GM12878 (cell line): ENCODE measurements at regions not wholly inside any gene's neighbourhood (a gene's known extent, or its start where the extent isn't known, plus 50 kb on each side); places are given as distances from the start of the nearest gene placed in this dataset.

ENCODE experiments used
- CBFB ChIP-seq: IDR thresholded peaks from 2 replicates; pipeline ENCODE4 v1.6.1; 2016; ENCODE audit warnings: antibody characterized with exemption, low read depth
- CBX3 ChIP-seq: fragments of 200-600 bp; sonication (generic); IDR thresholded peaks from 2 replicates; pipeline ENCODE4 v1.6.1; 2016; ENCODE audit warnings: low read depth, borderline replicate concordance
- CBX5 ChIP-seq: sonication (generic); IDR thresholded peaks from 2 replicates; pipeline ENCODE4 v1.6.1; 2016; ENCODE audit warnings: low read depth, moderate library complexity, mild to moderate bottlenecking, inconsistent platforms
- CHD1 ChIP-seq: IDR thresholded peaks from 2 replicates; pipeline ENCODE4 v1.6.1; 2012; ENCODE audit warnings: low read depth, low read length, improper control_type of control experiment
- CHD2 ChIP-seq: IDR thresholded peaks from 2 replicates; pipeline ENCODE4 v1.6.1; 2011; ENCODE audit warnings: low read depth, low read length, improper control_type of control experiment, borderline replicate concordance
- EP300 ChIP-seq, 2 experiments: fragments of 150-350 bp in 1 of 2; IDR thresholded peaks; 2 replicates each; pipeline ENCODE4 v1.6.1; 2011 to 2012; ENCODE audit warnings: low read depth in 2 of 2, low read length in 2 of 2, borderline replicate concordance in 1 of 2, improper control_type of control experiment in 1 of 2, inconsistent platforms in 1 of 2; ENCODE audit not compliant: control insufficient read depth in 1 of 2
- GATAD2B ChIP-seq: fragments of 450-650 bp; conservative IDR thresholded peaks from 2 replicates; pipeline ENCODE4 v1.6.1; 2017; ENCODE audit warnings: low read depth, mild to moderate bottlenecking, moderate library complexity
- IKZF2 ChIP-seq, 2 experiments: fragments of 450-650 bp; IDR thresholded peaks; 2 replicates each; pipeline ENCODE4 v1.6.1; 2017; ENCODE audit warnings: mild to moderate bottlenecking in 2 of 2, moderate library complexity in 2 of 2
- MEF2A ChIP-seq: IDR thresholded peaks from 2 replicates; pipeline ENCODE4 v1.6.1; 2011; ENCODE audit warnings: low read depth, mild to moderate bottlenecking, low read length, moderate library complexity; ENCODE audit not compliant: insufficient read depth
- NFXL1 ChIP-seq: fragments of 450-650 bp; IDR thresholded peaks from 2 replicates; pipeline ENCODE4 v1.6.1; 2017; ENCODE audit warnings: antibody characterized with exemption, mild to moderate bottlenecking, borderline replicate concordance
- NR2F1 ChIP-seq: fragments of 450-650 bp; conservative IDR thresholded peaks from 2 replicates; pipeline ENCODE4 v1.6.1; 2017; ENCODE audit warnings: mild to moderate bottlenecking
- STAT3 ChIP-seq: IDR thresholded peaks from 2 replicates; pipeline ENCODE4 v1.6.1; 2011; ENCODE audit warnings: low read depth, low read length, improper control_type of control experiment
- SUPT20H ChIP-seq: IDR thresholded peaks from 2 replicates; pipeline ENCODE4 v1.6.1; 2011; ENCODE audit warnings: low read depth, mild to moderate bottlenecking, low read length, moderate library complexity, borderline replicate concordance; ENCODE audit not compliant: control insufficient read depth
- SUZ12 ChIP-seq: fragments of 200-600 bp; sonication (generic); IDR thresholded peaks from one replicate; pipeline ENCODE4 v1.6.1; 2018; ENCODE audit warnings: antibody characterized with exemption, mild to moderate bottlenecking; ENCODE audit not compliant: unreplicated experiment
- TCF3 ChIP-seq: IDR thresholded peaks from 2 replicates; pipeline ENCODE4 v1.6.1; 2012; ENCODE audit warnings: low read depth, mild to moderate bottlenecking, low read length, borderline replicate concordance; ENCODE audit not compliant: insufficient read depth
- WRNIP1 ChIP-seq: IDR thresholded peaks from 2 replicates; pipeline ENCODE4 v1.6.1; 2011; ENCODE audit warnings: low read depth, low read length, improper control_type of control experiment, borderline replicate concordance
- ZNF24 ChIP-seq: fragments of 450-650 bp; IDR thresholded peaks from 2 replicates; pipeline ENCODE4 v1.6.1; 2017; ENCODE audit warnings: antibody characterized with exemption, mild to moderate bottlenecking
- ZNF384 ChIP-seq: IDR thresholded peaks from 2 replicates; pipeline ENCODE4 v1.6.1; 2012; ENCODE audit warnings: low read depth, mild to moderate bottlenecking, low read length, improper control_type of control experiment, borderline replicate concordance
- ZSCAN29 ChIP-seq: fragments of 450-650 bp; IDR thresholded peaks from 2 replicates; pipeline ENCODE4 v1.6.1; 2017; ENCODE audit warnings: mild to moderate bottlenecking, moderate library complexity
- TF ChIP-seq, protein P1 (sequence below): IDR thresholded peaks from 2 replicates; pipeline ENCODE4 v1.6.1; 2011; ENCODE audit warnings: mild to moderate bottlenecking, low read depth, low read length, moderate library complexity; ENCODE audit not compliant: insufficient replicate concordance
- TF ChIP-seq, protein P2 (sequence below): fragments of 450-650 bp; IDR thresholded peaks from 2 replicates; pipeline ENCODE4 v1.6.1; 2018; ENCODE audit warnings: borderline replicate concordance, mild to moderate bottlenecking; ENCODE audit not compliant: partially characterized antibody
- TF ChIP-seq, protein P3 (sequence below): IDR thresholded peaks from 2 replicates; pipeline ENCODE4 v1.6.1; 2012; ENCODE audit warnings: mild to moderate bottlenecking, low read depth, low read length
- TF ChIP-seq, protein P4 (sequence below): IDR thresholded peaks from 2 replicates; pipeline ENCODE4 v1.6.1; 2012; ENCODE audit warnings: low read depth, low read length, improper control_type of control experiment

DNA sequence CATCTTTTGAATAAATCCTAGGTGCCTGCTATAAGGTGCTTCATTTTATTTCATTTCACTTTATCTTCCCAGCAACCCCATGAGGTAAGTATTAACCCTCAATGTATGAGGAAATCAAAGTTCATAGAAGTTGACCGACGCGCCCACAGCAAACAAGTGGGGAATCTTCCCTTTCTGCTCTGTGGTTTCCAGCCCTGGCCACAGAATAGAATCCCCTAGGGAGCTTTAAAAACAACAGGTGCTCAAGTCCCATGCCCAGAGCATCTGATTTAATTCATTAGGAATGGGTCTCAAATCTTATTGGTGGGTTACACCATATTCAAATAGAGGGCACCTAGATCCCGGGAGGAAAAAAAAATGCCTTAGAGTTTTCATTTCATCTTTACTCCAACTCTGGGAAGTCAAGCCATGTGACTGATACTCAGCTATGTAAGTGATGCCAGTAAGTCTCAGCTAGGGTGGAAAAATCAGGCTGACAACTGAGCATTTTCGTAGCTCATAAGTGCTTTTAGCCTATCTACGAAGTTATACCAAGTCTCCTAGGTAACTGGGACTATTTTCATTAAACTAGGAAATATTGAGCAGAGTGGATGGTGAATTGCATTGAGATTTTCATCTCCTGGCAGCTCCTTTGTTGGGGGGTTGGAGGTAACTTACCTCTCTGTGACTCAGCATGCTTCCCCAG is 353.4 kb upstream of the SLC30A5 start (continued):
- TF ChIP-seq SUPT20H (no peak), IKZF2 (IDR thresholded peaks at IDR 0.05) (peak in 1 of 2 experiments; percentile 32; a peak in 1 of 4 replicates), EP300 (IDR thresholded peaks at IDR 0.05; ENCODE audit: borderline replicate concordance in 1 of 2, control insufficient read depth in 1 of 2, low read depth in 2 of 2, low read length in 2 of 2) (peak in 1 of 2 experiments; percentile 26; a peak in 1 of 4 replicates), ZSCAN29 (no peak), MEF2A (no peak), NR2F1 (peak; percentile 63), WRNIP1 (no peak), CHD2 (no peak), CBX5 (no peak), NFXL1 (no peak), CHD1 (no peak), ZNF384 (no peak), SUZ12 (no peak), STAT3 (no peak), ZNF24 (no peak), GATAD2B (no peak), CBFB (peak; percentile 61; the same call in 1 of the 2 replicates), TCF3 (no peak), CBX3 (no peak)
- TF ChIP-seq, protein P1, sequence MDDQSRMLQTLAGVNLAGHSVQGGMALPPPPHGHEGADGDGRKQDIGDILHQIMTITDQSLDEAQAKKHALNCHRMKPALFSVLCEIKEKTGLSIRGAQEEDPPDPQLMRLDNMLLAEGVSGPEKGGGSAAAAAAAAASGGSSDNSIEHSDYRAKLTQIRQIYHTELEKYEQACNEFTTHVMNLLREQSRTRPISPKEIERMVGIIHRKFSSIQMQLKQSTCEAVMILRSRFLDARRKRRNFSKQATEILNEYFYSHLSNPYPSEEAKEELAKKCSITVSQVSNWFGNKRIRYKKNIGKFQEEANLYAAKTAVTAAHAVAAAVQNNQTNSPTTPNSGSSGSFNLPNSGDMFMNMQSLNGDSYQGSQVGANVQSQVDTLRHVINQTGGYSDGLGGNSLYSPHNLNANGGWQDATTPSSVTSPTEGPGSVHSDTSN, result no peak
- TF ChIP-seq, protein P2, sequence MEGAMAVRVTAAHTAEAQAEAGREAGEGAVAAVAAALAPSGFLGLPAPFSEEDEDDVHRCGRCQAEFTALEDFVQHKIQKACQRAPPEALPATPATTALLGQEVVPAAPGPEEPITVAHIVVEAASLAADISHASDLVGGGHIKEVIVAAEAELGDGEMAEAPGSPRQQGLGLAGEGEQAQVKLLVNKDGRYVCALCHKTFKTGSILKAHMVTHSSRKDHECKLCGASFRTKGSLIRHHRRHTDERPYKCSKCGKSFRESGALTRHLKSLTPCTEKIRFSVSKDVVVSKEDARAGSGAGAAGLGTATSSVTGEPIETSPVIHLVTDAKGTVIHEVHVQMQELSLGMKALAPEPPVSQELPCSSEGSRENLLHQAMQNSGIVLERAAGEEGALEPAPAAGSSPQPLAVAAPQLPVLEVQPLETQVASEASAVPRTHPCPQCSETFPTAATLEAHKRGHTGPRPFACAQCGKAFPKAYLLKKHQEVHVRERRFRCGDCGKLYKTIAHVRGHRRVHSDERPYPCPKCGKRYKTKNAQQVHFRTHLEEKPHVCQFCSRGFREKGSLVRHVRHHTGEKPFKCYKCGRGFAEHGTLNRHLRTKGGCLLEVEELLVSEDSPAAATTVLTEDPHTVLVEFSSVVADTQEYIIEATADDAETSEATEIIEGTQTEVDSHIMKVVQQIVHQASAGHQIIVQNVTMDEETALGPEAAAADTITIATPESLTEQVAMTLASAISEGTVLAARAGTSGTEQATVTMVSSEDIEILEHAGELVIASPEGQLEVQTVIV, result no peak
- TF ChIP-seq, protein P3, sequence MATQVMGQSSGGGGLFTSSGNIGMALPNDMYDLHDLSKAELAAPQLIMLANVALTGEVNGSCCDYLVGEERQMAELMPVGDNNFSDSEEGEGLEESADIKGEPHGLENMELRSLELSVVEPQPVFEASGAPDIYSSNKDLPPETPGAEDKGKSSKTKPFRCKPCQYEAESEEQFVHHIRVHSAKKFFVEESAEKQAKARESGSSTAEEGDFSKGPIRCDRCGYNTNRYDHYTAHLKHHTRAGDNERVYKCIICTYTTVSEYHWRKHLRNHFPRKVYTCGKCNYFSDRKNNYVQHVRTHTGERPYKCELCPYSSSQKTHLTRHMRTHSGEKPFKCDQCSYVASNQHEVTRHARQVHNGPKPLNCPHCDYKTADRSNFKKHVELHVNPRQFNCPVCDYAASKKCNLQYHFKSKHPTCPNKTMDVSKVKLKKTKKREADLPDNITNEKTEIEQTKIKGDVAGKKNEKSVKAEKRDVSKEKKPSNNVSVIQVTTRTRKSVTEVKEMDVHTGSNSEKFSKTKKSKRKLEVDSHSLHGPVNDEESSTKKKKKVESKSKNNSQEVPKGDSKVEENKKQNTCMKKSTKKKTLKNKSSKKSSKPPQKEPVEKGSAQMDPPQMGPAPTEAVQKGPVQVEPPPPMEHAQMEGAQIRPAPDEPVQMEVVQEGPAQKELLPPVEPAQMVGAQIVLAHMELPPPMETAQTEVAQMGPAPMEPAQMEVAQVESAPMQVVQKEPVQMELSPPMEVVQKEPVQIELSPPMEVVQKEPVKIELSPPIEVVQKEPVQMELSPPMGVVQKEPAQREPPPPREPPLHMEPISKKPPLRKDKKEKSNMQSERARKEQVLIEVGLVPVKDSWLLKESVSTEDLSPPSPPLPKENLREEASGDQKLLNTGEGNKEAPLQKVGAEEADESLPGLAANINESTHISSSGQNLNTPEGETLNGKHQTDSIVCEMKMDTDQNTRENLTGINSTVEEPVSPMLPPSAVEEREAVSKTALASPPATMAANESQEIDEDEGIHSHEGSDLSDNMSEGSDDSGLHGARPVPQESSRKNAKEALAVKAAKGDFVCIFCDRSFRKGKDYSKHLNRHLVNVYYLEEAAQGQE, result no peak
- TF ChIP-seq, protein P4, sequence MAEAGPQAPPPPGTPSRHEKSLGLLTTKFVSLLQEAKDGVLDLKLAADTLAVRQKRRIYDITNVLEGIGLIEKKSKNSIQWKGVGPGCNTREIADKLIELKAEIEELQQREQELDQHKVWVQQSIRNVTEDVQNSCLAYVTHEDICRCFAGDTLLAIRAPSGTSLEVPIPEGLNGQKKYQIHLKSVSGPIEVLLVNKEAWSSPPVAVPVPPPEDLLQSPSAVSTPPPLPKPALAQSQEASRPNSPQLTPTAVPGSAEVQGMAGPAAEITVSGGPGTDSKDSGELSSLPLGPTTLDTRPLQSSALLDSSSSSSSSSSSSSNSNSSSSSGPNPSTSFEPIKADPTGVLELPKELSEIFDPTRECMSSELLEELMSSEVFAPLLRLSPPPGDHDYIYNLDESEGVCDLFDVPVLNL, result no peak
